Activated CD8-positive, alpha-beta memory T cell treated with anti-CD3 and anti-CD28 coated beads, Interleukin-2, amount 50 U/mL, for 48 hours (primary cell): ENCODE measurements at regions not wholly inside any gene's neighbourhood (a gene's known extent, or its start where the extent isn't known, plus 50 kb on each side); places are given as distances from the start of the nearest gene placed in this dataset.

ENCODE experiments used
- DNase-seq: peaks from one replicate; pipeline ENCODE4 v3.0.0-alpha.2; 2020

DNA sequence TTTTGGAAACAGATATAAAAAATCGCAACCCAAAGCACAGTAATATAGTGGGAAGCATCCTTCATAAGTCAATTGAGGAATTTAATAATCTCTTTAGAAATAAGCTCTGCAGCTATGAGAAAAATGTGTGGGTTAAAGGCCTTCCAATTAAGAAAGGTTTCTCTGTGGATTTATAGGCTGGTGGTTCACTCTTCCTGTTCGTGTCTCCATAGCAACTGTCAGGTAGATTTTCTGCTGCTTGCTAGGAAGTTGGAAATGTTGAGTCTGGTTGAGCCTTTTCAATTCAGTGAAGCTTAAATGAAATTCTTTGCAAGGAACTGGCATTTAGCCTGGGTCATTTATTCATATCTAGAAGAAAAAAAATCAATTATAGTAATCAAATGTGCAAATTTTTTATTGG is 652.8 kb upstream of the CELF2 start:
- no peak for DNase-seq

DNA sequence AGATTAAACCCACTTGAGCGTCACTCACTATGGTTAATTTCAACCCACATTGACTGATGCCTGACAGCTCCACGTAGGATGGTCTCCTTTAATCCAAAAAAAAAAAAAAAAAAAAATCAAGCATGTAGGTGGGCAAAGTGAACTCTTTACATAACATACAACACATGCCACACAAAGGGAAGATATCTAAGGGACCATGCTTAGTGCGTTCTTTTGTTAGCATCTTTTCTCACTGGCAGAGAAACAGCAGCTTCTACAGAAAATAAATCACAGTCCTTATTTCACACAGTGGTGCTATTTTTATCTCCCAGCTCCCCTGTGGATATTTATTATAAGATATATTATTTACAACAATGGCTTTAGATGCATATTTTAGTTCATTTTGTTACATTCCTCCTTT is 652.0 kb upstream of the CELF2 start:
- no peak for DNase-seq

GRCh38 chr10:10366836-10367235 is 650.8 kb upstream of the CELF2 start:
- no peak for DNase-seq

GRCh38 chr10:10367264-10367663 is 650.4 kb upstream of the CELF2 start:
- DNase-seq, result no peak

GRCh38 chr10:10368951-10369576 is 648.6 kb upstream of the CELF2 start:
- DNase-seq, result no peak

- DNase-seq, result no peak
Observed at GRCh38 chr10:10385831-10386230, 631.8 kb upstream of the CELF2 start.

DNA sequence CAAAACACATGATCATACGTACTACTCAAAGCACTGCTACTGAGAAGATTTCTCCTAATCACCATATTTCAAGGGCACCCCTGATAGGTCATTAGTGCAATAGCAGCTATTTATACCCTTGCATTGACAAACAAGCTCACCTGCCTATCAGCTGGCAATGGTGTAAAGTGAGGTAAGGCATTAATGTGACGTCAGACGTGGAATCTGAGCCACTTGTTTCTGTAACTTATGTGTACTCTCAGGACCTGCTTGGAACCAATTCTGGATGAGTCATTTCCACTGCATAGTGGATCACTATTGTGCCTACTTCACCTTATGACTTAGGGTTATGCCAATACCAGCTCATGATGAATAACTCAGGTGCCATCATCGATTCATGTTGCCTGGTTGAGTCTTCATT is 628.5 kb upstream of the CELF2 start:
- no peak for DNase-seq

DNA sequence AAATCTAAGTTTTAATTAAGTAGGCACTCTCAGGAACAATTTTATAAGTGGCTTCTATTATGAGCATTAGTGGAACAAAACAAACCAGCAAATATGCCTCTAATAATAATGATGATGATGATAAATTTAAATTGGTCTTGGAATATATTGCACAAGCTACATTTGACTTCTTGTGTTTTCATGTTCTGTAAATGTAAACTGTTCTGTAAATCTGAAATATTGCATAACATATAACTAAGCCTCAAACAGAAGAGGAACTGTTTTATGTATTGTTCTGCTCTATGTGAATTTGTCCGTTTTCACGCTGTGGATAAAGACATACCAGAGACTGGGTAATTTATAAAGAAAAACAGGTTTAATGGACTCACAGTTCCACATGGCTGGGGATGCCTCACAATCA is 625.2 kb upstream of the CELF2 start:
- no peak for DNase-seq

DNA sequence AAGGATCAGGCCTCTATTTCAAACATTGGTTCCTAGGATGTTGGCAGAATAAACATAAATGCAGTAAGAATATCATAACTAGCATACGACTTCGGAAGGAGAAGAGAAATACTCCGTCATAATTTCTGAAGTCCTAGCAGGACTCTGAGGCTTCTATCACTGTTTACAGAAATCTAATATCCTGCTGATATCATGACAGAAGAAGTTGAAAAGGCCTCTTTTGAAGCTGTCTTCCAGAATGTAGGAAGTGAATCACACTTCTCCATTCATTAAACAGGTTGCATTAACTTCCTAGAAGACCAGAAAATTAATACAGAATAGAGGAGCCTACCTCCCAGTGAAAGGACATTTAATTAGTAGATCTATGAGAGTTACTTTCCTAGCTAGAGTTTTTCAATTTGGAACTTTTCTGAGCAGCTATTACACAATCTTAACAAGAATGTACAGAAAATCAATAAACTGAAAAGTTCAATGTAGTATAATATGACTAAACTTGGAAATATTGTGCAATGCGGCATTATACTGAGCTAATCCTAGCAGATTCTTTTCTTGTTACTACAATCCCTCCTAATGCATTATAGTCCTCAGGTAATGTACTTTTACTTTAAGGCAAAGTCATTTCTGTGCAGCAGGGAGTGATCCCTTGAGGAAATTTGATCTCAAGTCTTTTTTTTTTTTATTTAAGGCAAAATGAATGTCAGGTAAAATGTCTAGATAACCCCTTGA is 622.6 kb upstream of the CELF2 start:
- DNase-seq, result no peak

- DNase-seq, result no peak
Observed at GRCh38 chr10:10396601-10397000, 621.1 kb upstream of the CELF2 start.

- no peak for DNase-seq
Observed at GRCh38 chr10:10397906-10398305, 619.8 kb upstream of the CELF2 start.

- DNase-seq, result no peak
Observed at GRCh38 chr10:10403762-10404161, 613.9 kb upstream of the CELF2 start.

DNA sequence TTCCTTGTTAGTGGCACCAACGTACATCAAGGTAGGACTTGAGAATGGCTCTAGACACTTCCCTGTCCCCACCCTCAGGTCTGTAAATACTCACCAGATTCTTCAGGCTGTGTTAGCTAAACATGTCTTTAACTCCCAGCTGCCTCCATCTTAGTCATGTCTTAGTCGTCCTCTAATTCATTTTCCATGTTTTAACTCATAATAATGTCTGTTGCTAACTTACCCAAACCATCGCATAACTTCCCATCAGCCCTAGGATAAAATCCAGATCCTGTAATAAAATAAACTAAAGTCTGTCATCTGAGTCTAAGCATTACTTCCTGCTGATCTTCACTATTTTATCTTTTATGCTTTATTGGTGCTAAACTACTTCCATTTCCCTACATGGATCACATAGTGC is 600.0 kb upstream of the CELF2 start:
- no peak for DNase-seq

DNA sequence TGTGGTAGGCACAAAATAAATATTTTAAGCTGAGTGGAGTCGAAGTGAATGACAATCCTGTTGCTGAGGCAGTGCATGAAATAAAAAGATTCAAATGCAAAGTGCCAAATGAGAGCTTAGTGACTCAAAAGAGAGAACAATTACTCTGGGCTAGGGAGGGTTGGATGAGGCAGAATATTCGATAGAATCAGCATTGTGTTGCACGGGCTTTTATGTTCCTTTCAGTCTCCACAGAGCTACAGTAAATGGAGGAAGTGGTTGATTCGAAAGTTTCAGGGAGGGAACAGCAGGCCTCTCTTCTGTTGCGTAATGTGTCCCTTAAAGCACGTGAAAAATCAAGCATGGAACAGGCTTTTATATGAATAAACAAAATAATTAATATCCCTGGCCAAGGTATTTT is 599.3 kb upstream of the CELF2 start:
- no peak for DNase-seq

DNA sequence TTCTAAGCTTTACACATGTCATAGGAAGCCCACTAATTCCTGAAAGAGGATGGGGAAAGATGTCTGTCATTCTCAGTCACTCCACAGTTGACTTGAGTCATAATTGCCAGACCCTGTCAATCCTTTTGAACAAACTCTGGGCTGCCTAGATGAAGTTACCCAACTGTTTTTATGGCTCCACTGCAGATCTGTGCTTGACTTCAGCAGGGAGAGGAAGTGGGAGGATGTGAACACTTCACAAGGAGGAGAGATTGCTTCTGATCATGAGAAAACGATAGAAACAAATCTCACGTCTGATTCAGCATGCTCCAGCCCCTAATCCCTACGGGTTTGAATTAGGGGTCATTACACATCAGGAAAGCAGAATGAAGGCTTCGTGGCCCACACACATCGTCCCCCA is 596.6 kb upstream of the CELF2 start:
- DNase-seq, result no peak

- DNase-seq, result no peak
Observed at GRCh38 chr10:10431422-10432066, 586.1 kb upstream of the CELF2 start.

GRCh38 chr10:10432296-10433035 is 585.2 kb upstream of the CELF2 start:
- DNase-seq, result no peak

- DNase-seq, result no peak
Observed at GRCh38 chr10:10434312-10434711, 583.4 kb upstream of the CELF2 start.

- DNase-seq, result no peak
Observed at GRCh38 chr10:10437886-10438285, 579.8 kb upstream of the CELF2 start.

DNA sequence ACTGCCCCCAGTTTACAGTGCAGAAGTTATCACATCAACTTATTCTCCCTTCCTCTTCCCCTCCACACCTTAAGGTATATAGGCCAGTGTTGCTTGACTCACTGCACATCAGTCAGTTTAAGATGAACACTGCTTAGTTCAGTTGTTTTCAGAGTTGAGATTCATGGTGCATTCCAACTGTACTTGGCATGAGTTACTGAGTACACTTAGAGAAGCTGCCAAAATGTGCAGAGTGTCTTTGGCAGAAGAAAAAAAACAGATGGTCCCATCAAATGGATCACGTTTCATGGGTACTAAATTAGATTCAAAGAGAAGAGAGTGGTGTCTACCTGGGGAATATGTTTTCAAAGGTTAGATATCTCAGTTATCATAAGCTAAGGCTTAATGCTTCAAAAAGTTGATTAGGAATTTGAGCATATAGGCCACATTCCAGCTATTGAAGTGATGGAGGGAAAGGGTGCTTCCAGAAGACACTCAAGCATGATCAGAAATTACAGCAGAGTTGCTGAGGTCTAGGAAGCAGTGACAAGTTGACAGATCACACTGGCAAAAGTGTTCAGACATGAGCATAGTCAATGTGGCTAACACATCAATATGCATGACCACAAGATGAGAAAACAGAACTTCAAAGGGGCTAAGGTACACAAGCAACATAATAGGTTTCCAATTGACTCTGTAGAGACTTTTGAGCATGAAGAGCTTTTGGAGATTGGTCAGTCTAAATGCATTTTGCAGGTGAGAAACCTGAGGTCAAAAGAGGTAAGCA is 579.2 kb upstream of the CELF2 start:
- no peak for DNase-seq

- no peak for DNase-seq
Observed at GRCh38 chr10:10456856-10457255, 560.8 kb upstream of the CELF2 start.

- no peak for DNase-seq
Observed at GRCh38 chr10:10460451-10460850, 557.2 kb upstream of the CELF2 start.
